ENCODE measurements at regions not wholly inside any gene's neighbourhood (a gene's known extent, or its start where the extent isn't known, plus 50 kb on each side); places are given as distances from the start of the nearest gene placed in this dataset.
A peak's percentile ranks its signal among the peaks of the same experiment; 100 is the strongest.

DNA sequence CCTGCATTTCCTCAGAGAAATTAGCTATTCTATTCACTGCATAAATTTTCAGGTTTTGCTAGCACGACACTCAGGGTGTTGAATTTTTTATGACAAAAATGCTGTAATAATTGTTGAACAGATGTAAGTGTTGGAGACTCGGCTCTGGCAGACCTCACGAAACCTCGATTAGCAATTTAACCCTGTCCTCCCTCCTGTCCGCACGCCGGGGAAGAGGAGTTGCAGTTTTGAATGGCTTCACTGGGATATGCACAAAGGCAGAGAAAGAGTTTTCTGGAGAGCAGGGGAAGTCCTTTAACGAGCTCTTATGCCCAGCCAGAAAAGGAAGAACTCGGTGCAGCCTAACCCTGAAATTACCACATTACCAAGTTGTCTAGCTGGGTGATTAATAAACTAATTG, 661.1 kb downstream of the VRK1 start:
- no peaks in the 10 kb centered on the region for H3K4me1 ChIP-seq (ENCODE audit: control insufficient read depth in 1 of 2, low read depth in 2 of 2)
- no peaks in the 10 kb centered on the region for H3K27me3 ChIP-seq (replicated peaks; ENCODE audit: insufficient read depth)
- no peak overlapping the region for H3K27ac ChIP-seq
- ATAC-seq (ENCODE audit: insufficient number of reproducible peaks, low FRiP score, low read depth) (no peak), DNase-seq (ENCODE audit: low spot score) (no peak)
- H3K9me3 ChIP-seq = no peaks in the 10 kb centered on the region
- TF ChIP-seq CTCF (IDR thresholded peaks at IDR 0.05) = no peak
- H3K36me3 ChIP-seq = no peaks in the 10 kb centered on the region
- H3K4me3 ChIP-seq = peak overlapping the region; percentile 60

- Histone ChIP-seq H3K4me3 (peak overlapping the region; percentile 60), H3K4me1 (ENCODE audit: control insufficient read depth in 1 of 2, low read depth in 2 of 2) (no peaks in the 10 kb centered on the region), H3K27ac (no peak overlapping the region), H3K36me3 (no peaks in the 10 kb centered on the region), H3K9me3 (no peaks in the 10 kb centered on the region), H3K27me3 (replicated peaks; ENCODE audit: insufficient read depth) (no peaks in the 10 kb centered on the region)
- ATAC-seq (ENCODE audit: insufficient number of reproducible peaks, low FRiP score, low read depth) = no peak
- DNase-seq (ENCODE audit: low spot score) = no peak
- no peak for TF ChIP-seq CTCF (IDR thresholded peaks at IDR 0.05)
Measured at GRCh38 chr14:97458661-97459579, 661.7 kb downstream of the VRK1 start.

- no peak overlapping the region for H3K27ac ChIP-seq
- H3K9me3 ChIP-seq = no peaks in the 10 kb centered on the region
- no peaks in the 10 kb centered on the region for H3K27me3 ChIP-seq (replicated peaks; ENCODE audit: insufficient read depth)
- no peak for TF ChIP-seq CTCF (IDR thresholded peaks at IDR 0.05)
- ATAC-seq (ENCODE audit: insufficient number of reproducible peaks, low FRiP score, low read depth) (no peak), DNase-seq (ENCODE audit: low spot score) (no peak)
- H3K4me1 ChIP-seq (ENCODE audit: control insufficient read depth in 1 of 2, low read depth in 2 of 2) = no peaks in the 10 kb centered on the region
- H3K36me3 ChIP-seq = no peaks in the 10 kb centered on the region
- no peak overlapping the region for H3K4me3 ChIP-seq
Measured at GRCh38 chr14:97462081-97462480, 664.9 kb downstream of the VRK1 start.

- H3K27ac ChIP-seq = no peak overlapping the region
- H3K4me3 ChIP-seq = no peak overlapping the region
- TF ChIP-seq CTCF (IDR thresholded peaks at IDR 0.05) = no peak
- H3K9me3 ChIP-seq = no peaks in the 10 kb centered on the region
- H3K36me3 ChIP-seq = no peaks in the 10 kb centered on the region
- H3K4me1 ChIP-seq (ENCODE audit: control insufficient read depth in 1 of 2, low read depth in 2 of 2) = no peaks in the 10 kb centered on the region
- no peaks in the 10 kb centered on the region for H3K27me3 ChIP-seq (replicated peaks; ENCODE audit: insufficient read depth)
- DNase-seq (ENCODE audit: low spot score) = no peak
- no peak for ATAC-seq (ENCODE audit: insufficient number of reproducible peaks, low FRiP score, low read depth)
Measured at GRCh38 chr14:97468220-97468619, 671.0 kb downstream of the VRK1 start.

GRCh38 chr14:97477353-97477752, 680.2 kb downstream of the VRK1 start:
- DNase-seq (ENCODE audit: low spot score) = no peak
- no peaks in the 10 kb centered on the region for H3K36me3 ChIP-seq
- no peaks in the 10 kb centered on the region for H3K27me3 ChIP-seq (replicated peaks; ENCODE audit: insufficient read depth)
- H3K4me3 ChIP-seq = no peak overlapping the region
- no peak for ATAC-seq (ENCODE audit: insufficient number of reproducible peaks, low FRiP score, low read depth)
- no peaks in the 10 kb centered on the region for H3K9me3 ChIP-seq
- TF ChIP-seq CTCF (IDR thresholded peaks at IDR 0.05) = no peak
- no peak overlapping the region for H3K27ac ChIP-seq
- no peaks in the 10 kb centered on the region for H3K4me1 ChIP-seq (ENCODE audit: control insufficient read depth in 1 of 2, low read depth in 2 of 2)
